ENCODE measurements at regions not wholly inside any gene's neighbourhood (a gene's known extent, or its start where the extent isn't known, plus 50 kb on each side); places are given as distances from the start of the nearest gene placed in this dataset.

- no peak for TF ChIP-seq POLR2AphosphoS5 (IDR thresholded peaks at IDR 0.05)
- TF ChIP-seq CTCF (IDR thresholded peaks at IDR 0.05): no peak
- no peak for TF ChIP-seq POLR2A (IDR thresholded peaks at IDR 0.05)
- TF ChIP-seq EP300 (IDR thresholded peaks at IDR 0.05): no peak
Observed at GRCh38 chr2:36146765-36147164, 208.8 kb upstream of the CRIM1 start.
